ENCODE measurements at regions not wholly inside any gene's neighbourhood (a gene's known extent, or its start where the extent isn't known, plus 50 kb on each side); places are given as distances from the start of the nearest gene placed in this dataset.

GRCh38 chr2:41847744-41848441 lies 199.9 kb upstream of the PKDCC start:
- intact Hi-C loops (cut with DNase I; ENCODE audit: low total_unique reads), result no loop called here
- peak in 1 of 2 donors; percentile 70 for DNase-seq (ENCODE audit: low spot score in 2 of 2)
- no peak overlapping the region for H3K4me3 ChIP-seq (ENCODE audit: low read depth, poor library complexity, severe bottlenecking)
- TF ChIP-seq POLR2A (IDR thresholded peaks at IDR 0.05), result no peak
- TF ChIP-seq, protein P1, sequence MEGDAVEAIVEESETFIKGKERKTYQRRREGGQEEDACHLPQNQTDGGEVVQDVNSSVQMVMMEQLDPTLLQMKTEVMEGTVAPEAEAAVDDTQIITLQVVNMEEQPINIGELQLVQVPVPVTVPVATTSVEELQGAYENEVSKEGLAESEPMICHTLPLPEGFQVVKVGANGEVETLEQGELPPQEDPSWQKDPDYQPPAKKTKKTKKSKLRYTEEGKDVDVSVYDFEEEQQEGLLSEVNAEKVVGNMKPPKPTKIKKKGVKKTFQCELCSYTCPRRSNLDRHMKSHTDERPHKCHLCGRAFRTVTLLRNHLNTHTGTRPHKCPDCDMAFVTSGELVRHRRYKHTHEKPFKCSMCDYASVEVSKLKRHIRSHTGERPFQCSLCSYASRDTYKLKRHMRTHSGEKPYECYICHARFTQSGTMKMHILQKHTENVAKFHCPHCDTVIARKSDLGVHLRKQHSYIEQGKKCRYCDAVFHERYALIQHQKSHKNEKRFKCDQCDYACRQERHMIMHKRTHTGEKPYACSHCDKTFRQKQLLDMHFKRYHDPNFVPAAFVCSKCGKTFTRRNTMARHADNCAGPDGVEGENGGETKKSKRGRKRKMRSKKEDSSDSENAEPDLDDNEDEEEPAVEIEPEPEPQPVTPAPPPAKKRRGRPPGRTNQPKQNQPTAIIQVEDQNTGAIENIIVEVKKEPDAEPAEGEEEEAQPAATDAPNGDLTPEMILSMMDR (IDR thresholded peaks at IDR 0.05), result no peak
- WGBS, 2 donors, result 53 to 55% methylated on average over 7 of the region's 7 CpGs

DNA sequence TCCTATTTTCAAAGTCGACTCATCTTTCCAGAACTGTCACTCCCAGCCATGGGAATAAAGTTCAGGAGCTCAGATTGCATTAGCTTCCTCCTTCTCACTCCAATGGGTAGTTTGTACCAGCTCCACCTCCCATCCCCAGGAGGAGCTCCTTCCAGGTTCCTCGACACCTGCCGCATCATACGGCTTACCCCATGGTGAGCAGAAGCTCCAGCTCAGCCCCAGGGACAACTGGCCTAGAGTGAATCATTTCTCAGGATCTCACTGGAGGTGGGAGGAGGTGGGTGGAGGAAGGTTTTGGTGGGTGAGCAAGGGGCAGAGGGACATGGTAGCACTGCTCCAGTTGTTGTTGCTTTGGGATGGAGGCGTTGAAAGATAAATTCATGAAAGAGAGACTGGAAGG lies 196.3 kb upstream of the PKDCC start:
- intact Hi-C loops (cut with DNase I; ENCODE audit: low total_unique reads), result loop anchor here (5.0 kb wide), 1 partner anchor 231 kb away; no protein-coding TSS in a partner anchor

GRCh38 chr2:41853427-41854191 lies 194.2 kb upstream of the PKDCC start:
- 6 to 13% methylated on average over 8 of the region's 8 CpGs for WGBS, 2 donors
- TF ChIP-seq, protein P1 (IDR thresholded peaks at IDR 0.05), result no peak
- TF ChIP-seq POLR2A (IDR thresholded peaks at IDR 0.05), result no peak
- H3K4me3 ChIP-seq (ENCODE audit: low read depth, poor library complexity, severe bottlenecking), result no peak overlapping the region
- intact Hi-C loops (cut with DNase I; ENCODE audit: low total_unique reads), result loop anchor here (5.0 kb wide), 1 partner anchor 229 kb away; no protein-coding TSS in a partner anchor
- peak in 1 of 2 donors; percentile 50 for DNase-seq (ENCODE audit: low spot score in 2 of 2)

More for the DNA sequence above, 196.3 kb upstream of the PKDCC start:
- 71 to 72% methylated on average over 5 of the region's 5 CpGs for WGBS, 2 donors
- no peak for DNase-seq (ENCODE audit: low spot score in 2 of 2)
- TF ChIP-seq, protein P1 (IDR thresholded peaks at IDR 0.05), result no peak
- TF ChIP-seq POLR2A (IDR thresholded peaks at IDR 0.05), result no peak
- no peak overlapping the region for H3K4me3 ChIP-seq (ENCODE audit: low read depth, poor library complexity, severe bottlenecking)

DNA sequence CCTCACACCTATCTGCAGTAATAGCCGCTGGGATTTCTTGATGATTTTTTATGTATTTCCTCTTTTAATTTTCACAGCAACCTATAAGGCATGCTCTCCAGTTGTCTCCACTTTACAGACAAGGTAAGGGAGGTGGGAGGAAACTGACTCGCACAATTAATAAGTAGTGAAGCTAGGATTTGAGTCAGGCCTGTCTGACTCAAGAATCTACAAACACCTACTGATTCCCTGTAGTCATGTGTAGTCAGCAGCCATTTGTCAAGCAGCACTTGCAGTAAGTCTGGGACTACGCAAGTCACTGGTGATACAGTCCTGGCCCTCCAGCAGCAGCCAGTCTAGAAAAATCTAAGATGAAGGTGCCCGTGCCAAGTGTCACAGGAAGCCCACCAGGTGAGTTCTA lies 193.6 kb upstream of the PKDCC start:
- intact Hi-C loops (cut with DNase I; ENCODE audit: low total_unique reads), result loop anchor here (5.0 kb wide), 1 partner anchor 228 kb away; no protein-coding TSS in a partner anchor
- DNase-seq (ENCODE audit: low spot score in 2 of 2), result no peak
- H3K4me3 ChIP-seq (ENCODE audit: low read depth, poor library complexity, severe bottlenecking), result no peak overlapping the region
- no peak for TF ChIP-seq POLR2A (IDR thresholded peaks at IDR 0.05)
- TF ChIP-seq, protein P1 (IDR thresholded peaks at IDR 0.05), result no peak
- WGBS, 2 donors, result 81 to 86% methylated on average over 4 of the region's 4 CpGs

DNA sequence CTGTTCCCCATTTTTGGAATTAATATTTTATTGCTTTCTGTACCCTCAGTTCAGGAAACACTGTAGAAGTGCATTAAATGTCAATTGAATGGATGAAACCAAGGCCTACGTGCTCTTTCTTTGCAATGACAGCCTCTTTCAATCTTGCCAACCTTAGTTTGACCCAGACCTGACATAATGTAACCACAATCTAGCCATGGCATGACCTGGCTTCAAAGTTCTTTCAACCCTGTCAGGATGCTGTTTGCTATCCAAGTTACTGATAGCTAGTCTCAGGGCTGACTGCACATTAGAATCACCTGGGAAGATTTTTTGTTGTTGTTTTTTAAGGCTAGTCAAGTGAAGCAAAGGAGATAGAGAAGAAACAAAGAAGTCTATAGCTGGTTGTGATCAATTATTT lies 190.9 kb upstream of the PKDCC start:
- H3K4me3 ChIP-seq (ENCODE audit: low read depth, poor library complexity, severe bottlenecking), result no peak overlapping the region
- TF ChIP-seq, protein P1 (IDR thresholded peaks at IDR 0.05), result no peak
- no peak for TF ChIP-seq POLR2A (IDR thresholded peaks at IDR 0.05)
- DNase-seq (ENCODE audit: low spot score in 2 of 2), result no peak
- intact Hi-C loops (cut with DNase I; ENCODE audit: low total_unique reads), result no loop called here
- WGBS, 2 donors, result 90 to 92% methylated on average over 1 of the region's 1 CpG
